ENCODE measurements at regions not wholly inside any gene's neighbourhood (a gene's known extent, or its start where the extent isn't known, plus 50 kb on each side); places are given as distances from the start of the nearest gene placed in this dataset.

DNA sequence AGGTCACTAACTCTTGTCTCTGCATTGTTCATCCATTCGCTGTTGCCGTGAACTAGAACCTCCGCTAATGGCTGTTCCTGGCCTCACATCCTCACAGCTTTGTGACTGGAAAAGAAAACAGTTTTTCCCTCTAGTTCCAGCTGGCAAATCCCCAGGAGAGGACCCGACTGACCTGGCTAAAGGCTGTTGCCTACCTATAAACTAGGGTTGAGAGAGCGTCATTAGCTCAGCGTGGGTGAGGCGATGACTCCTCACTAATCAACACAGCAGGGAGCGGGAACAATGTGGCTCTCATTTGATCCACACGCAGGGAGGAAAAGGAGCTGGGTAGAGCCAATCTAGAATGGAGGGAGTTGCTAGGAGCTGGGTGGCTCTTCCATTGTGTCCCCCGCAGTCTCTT is 282.1 kb upstream of the IRX5 start:
- H3K27ac Mint-ChIP-seq (ENCODE audit: unreplicated experiment) = no peak overlapping the region
- peaks cover 53% of the 10 kb centered on the region for H3K4me1 Mint-ChIP-seq
- no peaks in the 10 kb centered on the region for H3K36me3 Mint-ChIP-seq (ENCODE audit: low read depth)
- peaks cover 82% of the 10 kb centered on the region for H3K27me3 Mint-ChIP-seq (ENCODE audit: low read depth)
- no peak for DNase-seq (ENCODE audit: low read depth, low spot score)
- TF ChIP-seq, protein P1, sequence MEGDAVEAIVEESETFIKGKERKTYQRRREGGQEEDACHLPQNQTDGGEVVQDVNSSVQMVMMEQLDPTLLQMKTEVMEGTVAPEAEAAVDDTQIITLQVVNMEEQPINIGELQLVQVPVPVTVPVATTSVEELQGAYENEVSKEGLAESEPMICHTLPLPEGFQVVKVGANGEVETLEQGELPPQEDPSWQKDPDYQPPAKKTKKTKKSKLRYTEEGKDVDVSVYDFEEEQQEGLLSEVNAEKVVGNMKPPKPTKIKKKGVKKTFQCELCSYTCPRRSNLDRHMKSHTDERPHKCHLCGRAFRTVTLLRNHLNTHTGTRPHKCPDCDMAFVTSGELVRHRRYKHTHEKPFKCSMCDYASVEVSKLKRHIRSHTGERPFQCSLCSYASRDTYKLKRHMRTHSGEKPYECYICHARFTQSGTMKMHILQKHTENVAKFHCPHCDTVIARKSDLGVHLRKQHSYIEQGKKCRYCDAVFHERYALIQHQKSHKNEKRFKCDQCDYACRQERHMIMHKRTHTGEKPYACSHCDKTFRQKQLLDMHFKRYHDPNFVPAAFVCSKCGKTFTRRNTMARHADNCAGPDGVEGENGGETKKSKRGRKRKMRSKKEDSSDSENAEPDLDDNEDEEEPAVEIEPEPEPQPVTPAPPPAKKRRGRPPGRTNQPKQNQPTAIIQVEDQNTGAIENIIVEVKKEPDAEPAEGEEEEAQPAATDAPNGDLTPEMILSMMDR (conservative IDR thresholded peaks at IDR 0.05) = no peak
- H3K4me3 Mint-ChIP-seq = no peak overlapping the region
- no peaks in the 10 kb centered on the region for H3K9me3 Mint-ChIP-seq

DNA sequence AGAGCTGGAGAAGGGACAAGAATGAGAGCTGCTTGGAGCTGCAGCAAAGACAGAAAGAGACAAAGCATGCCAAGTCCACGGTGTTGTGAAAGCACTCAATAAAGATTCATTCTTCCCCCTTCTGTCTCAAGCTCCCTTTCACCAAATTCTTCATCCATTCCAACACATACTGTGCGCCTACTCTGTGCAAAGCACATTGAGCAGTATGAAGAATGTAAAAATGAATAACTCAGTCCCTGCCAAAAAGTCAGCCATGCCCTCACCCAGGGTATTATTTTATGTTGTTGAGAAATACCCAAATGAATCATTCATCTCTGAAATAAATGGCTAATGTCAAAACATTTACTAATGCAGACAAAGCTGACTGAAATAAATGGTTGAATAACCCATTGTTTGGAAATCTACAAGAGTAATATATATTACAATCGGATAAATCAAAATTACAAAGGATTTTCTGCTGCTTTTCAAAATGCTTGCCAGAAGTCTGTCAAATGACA is 282.9 kb upstream of the IRX5 start:
- no peaks in the 10 kb centered on the region for H3K9me3 Mint-ChIP-seq
- DNase-seq (ENCODE audit: low read depth, low spot score) = no peak
- no peaks in the 10 kb centered on the region for H3K36me3 Mint-ChIP-seq (ENCODE audit: low read depth)
- TF ChIP-seq, protein P1 (conservative IDR thresholded peaks at IDR 0.05) = no peak
- peaks cover 46% of the 10 kb centered on the region for H3K4me1 Mint-ChIP-seq
- H3K27me3 Mint-ChIP-seq (ENCODE audit: low read depth) = peaks cover 83% of the 10 kb centered on the region
- no peak overlapping the region for H3K27ac Mint-ChIP-seq (ENCODE audit: unreplicated experiment)
- no peak overlapping the region for H3K4me3 Mint-ChIP-seq

DNA sequence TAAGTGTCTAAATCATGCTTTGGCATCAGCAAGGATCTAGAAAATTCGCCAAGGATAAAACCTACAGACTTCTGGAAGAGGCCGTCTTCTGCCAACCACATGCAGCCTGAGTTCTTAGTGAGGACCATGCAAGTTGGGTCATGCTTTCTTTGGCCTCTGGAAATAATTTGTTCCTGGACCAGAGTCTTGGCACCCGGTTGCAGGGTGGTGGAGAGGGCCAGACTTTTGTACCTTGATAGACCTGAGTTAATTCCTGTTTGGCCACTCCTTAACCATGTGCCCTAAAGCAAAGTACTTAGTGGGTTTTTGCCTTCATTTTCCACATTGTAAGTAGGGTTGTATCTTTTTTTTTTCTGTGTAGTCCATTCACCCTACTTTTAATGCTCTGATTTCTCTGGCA is 283.4 kb upstream of the IRX5 start:
- no peak for DNase-seq (ENCODE audit: low read depth, low spot score)
- peaks cover 42% of the 10 kb centered on the region for H3K4me1 Mint-ChIP-seq
- TF ChIP-seq, protein P1 (conservative IDR thresholded peaks at IDR 0.05) = no peak
- peaks cover 83% of the 10 kb centered on the region for H3K27me3 Mint-ChIP-seq (ENCODE audit: low read depth)
- H3K4me3 Mint-ChIP-seq = no peak overlapping the region
- H3K9me3 Mint-ChIP-seq = no peaks in the 10 kb centered on the region
- no peaks in the 10 kb centered on the region for H3K36me3 Mint-ChIP-seq (ENCODE audit: low read depth)
- no peak overlapping the region for H3K27ac Mint-ChIP-seq (ENCODE audit: unreplicated experiment)

DNA sequence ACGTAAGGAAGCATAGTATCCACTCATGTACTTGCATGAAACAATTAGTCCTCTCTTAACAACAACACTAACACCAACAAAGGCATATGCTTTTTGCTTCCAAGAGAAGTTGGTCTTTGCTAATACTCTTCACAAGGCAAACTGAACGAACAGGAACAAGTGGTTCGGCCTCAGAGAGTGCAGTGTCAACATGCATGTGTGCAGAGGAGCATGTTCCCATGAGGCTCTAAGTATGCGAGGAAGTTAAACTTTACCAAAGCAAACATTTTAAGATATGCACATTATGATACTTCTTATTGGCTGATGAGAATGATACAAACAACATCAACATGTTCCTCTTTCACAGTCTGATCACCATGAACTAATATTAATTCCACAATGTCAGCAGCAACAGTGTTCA is 285.3 kb upstream of the IRX5 start:
- H3K4me3 Mint-ChIP-seq = no peak overlapping the region
- no peak overlapping the region for H3K27ac Mint-ChIP-seq (ENCODE audit: unreplicated experiment)
- peaks cover 89% of the 10 kb centered on the region for H3K27me3 Mint-ChIP-seq (ENCODE audit: low read depth)
- H3K4me1 Mint-ChIP-seq = peaks cover 25% of the 10 kb centered on the region
- H3K9me3 Mint-ChIP-seq = no peaks in the 10 kb centered on the region
- TF ChIP-seq, protein P1 (conservative IDR thresholded peaks at IDR 0.05) = no peak
- DNase-seq (ENCODE audit: low read depth, low spot score) = no peak
- no peaks in the 10 kb centered on the region for H3K36me3 Mint-ChIP-seq (ENCODE audit: low read depth)

DNA sequence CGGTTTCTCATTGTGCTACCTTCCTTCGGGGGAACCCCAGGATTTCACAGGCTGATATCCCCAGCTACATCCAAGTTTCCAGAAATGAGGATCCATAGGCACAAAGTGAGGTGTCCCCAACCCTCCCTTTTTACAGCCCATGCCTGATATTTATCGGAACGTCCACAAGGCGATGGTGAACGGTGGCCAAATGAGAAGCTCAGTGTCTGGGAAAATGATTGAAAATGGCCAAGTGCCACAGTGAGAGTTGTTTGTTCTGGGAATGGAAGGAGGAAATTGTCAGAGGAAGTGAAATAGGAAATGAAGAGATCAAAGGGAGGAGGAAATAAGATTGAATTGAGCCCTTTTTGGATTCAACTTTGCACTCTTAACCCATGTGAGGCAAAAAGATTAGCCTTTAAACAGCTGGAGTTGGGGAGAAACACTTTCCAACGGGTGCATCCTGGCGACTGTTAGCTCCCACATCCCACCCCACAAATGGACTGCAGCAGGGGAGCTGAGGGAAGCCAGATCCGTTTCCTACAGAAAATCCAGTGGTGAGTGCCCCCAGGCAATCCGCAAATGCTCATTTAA is 294.4 kb upstream of the IRX5 start:
- peaks cover 36% of the 10 kb centered on the region for H3K4me1 Mint-ChIP-seq
- peaks cover 69% of the 10 kb centered on the region for H3K27me3 Mint-ChIP-seq (ENCODE audit: low read depth)
- H3K9me3 Mint-ChIP-seq = no peaks in the 10 kb centered on the region
- no peaks in the 10 kb centered on the region for H3K36me3 Mint-ChIP-seq (ENCODE audit: low read depth)
- DNase-seq (ENCODE audit: low read depth, low spot score) = no peak
- H3K27ac Mint-ChIP-seq (ENCODE audit: unreplicated experiment) = no peak overlapping the region
- no peak overlapping the region for H3K4me3 Mint-ChIP-seq
- TF ChIP-seq, protein P1 (conservative IDR thresholded peaks at IDR 0.05) = no peak

Data from neural crest cell (in vitro differentiated cells).